ENCODE measurements at regions not wholly inside any gene's neighbourhood (a gene's known extent, or its start where the extent isn't known, plus 50 kb on each side); places are given as distances from the start of the nearest gene placed in this dataset.
"Not testable (repeated sequence)": the region's sequence is repeated elsewhere in the genome, so short reads cannot be mapped to it uniquely, and the experiment has no call there.

DNA sequence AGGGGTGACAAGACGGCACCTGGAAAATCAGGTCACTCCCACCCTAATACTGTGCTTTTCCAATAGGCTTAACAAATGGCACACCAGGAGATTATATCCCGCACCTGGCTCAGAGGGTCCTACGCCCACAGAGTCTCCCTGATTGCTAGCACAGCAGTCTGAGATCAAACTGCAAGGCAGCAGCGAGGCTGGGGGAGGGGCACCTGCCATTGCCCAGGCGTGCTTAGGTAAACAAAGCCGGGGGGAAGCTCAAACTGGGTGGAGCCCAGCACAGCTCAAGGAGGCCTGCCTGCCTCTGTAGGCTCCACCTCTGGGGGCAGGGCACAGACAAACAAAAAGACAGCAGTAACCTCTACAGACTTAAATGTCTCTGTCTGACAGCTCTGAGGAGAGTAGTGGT, 87.4 kb upstream of the PCED1B start:
- H3K36me3 ChIP-seq (replicated peaks); DNase-seq (ENCODE audit: low spot score in 2 of 2); H3K4me3 ChIP-seq; H3K4me1 ChIP-seq; H3K9me3 ChIP-seq; in situ Hi-C loops (cut with MboI; ENCODE audit: low sequenced_read_pairs); H3K27me3 ChIP-seq (ENCODE audit: low read depth): not testable (repeated sequence)

GRCh38 chr12:46998811-46999368, 80.5 kb upstream of the PCED1B start:
- in situ Hi-C loops (cut with MboI; ENCODE audit: low sequenced_read_pairs), result no loop called here
- H3K4me3 ChIP-seq, result no peak overlapping the region
- no peak for DNase-seq (ENCODE audit: low spot score in 2 of 2)
- no peaks in the 10 kb centered on the region for H3K4me1 ChIP-seq
- H3K36me3 ChIP-seq (replicated peaks), result no peaks in the 10 kb centered on the region
- no peaks in the 10 kb centered on the region for H3K9me3 ChIP-seq
- H3K27me3 ChIP-seq (ENCODE audit: low read depth), result no peaks in the 10 kb centered on the region

DNA sequence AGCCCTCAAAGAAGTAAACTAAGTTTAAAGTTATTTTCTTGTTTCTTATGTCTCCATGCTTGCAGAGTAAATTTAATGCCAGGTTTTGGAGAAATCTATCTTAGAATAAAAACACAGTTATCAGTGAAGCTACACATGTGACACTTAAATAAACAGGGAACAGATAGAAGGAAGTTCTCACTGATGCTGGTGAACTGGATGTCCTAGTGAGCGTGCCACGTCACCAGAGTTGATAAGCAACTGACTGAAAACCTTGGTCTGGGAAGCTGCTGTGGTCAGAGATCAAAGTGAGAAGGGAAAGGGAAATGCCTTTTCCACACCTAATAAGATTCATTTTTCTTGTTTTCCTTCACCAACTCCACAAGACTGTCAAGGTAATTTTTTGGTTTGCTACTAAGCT, 74.8 kb upstream of the PCED1B start:
- DNase-seq (ENCODE audit: low spot score in 2 of 2), result no peak
- no peak overlapping the region for H3K4me3 ChIP-seq
- in situ Hi-C loops (cut with MboI; ENCODE audit: low sequenced_read_pairs), result loop anchor here (25.0 kb wide), 1 partner anchor 667 kb away; no protein-coding TSS in a partner anchor

DNA sequence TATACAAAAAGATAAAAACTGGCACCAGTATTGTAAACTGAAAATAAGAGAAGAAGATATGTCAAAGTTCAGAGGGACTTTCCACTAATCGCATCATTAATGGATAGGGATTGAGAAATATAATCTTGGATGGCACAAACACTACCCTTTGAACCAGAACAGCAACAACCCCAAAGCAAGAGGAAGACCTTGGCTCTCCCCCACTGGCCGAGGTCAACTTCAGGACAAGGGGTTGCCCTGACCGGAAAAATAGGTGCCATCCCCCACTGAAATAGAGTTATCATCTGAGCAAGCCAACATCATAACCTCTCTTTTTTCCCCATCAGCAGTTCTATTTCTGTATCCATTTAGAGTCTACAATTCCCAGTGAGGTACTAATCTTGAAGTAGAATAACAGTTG, 72.4 kb upstream of the PCED1B start:
- in situ Hi-C loops (cut with MboI; ENCODE audit: low sequenced_read_pairs), result loop anchor here (25.0 kb wide), 1 partner anchor 670 kb away; no protein-coding TSS in a partner anchor
- no peak for DNase-seq (ENCODE audit: low spot score in 2 of 2)
- no peaks in the 10 kb centered on the region for H3K4me1 ChIP-seq
- no peaks in the 10 kb centered on the region for H3K36me3 ChIP-seq (replicated peaks)
- no peak overlapping the region for H3K4me3 ChIP-seq
- H3K27me3 ChIP-seq (ENCODE audit: low read depth), result no peaks in the 10 kb centered on the region
- no peaks in the 10 kb centered on the region for H3K9me3 ChIP-seq

More for the DNA sequence above, 74.8 kb upstream of the PCED1B start:
- Histone ChIP-seq H3K36me3 (replicated peaks) (no peaks in the 10 kb centered on the region), H3K27me3 (ENCODE audit: low read depth) (no peaks in the 10 kb centered on the region), H3K4me1 (no peaks in the 10 kb centered on the region), H3K9me3 (no peaks in the 10 kb centered on the region)

DNA sequence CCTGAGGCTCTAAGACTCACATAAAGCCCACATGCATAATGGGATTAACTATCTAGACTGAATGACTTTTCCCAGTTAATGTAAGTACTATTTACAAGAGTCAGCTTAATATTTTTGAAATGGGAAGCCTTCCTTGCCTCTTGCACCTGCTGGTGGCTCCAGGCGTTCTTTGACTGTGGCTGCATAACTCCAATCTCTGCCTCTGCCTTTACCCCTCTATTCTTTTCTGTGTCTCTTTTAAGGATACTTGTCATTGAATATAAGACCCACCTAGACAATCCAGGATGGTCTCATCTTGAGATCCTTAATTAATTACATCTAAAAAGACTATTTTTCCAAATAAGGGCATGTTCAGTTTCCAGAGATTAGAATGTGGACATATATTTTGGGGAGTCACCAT, 66.9 kb upstream of the PCED1B start:
- no peaks in the 10 kb centered on the region for H3K4me1 ChIP-seq
- in situ Hi-C loops (cut with MboI; ENCODE audit: low sequenced_read_pairs), result loop anchor here (25.0 kb wide), 1 partner anchor 675 kb away; no protein-coding TSS in a partner anchor
- no peaks in the 10 kb centered on the region for H3K9me3 ChIP-seq
- H3K4me3 ChIP-seq, result no peak overlapping the region
- DNase-seq (ENCODE audit: low spot score in 2 of 2), result no peak
- no peaks in the 10 kb centered on the region for H3K27me3 ChIP-seq (ENCODE audit: low read depth)
- H3K36me3 ChIP-seq (replicated peaks), result no peaks in the 10 kb centered on the region

DNA sequence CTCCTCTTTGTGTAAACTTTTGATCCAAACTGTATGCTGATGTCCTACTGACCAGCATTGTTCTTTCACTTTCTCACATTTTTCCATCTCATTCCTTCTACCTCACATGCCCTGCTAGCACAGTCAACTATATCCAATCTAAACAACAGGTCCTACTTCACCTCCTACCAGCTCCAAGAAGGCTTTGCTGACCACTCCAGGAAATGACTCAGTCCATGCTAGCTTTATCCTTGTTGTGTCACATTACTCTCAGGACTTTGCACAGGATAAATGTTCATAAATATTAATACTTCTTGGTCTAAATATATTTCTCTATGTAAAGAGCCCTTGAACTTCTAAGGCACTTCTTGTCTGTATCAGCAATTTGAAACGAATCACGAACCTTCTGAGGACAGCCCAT, 64.9 kb upstream of the PCED1B start:
- Histone ChIP-seq H3K36me3 (replicated peaks) (no peaks in the 10 kb centered on the region), H3K4me3 (no peak overlapping the region), H3K27me3 (ENCODE audit: low read depth) (no peaks in the 10 kb centered on the region), H3K9me3 (no peaks in the 10 kb centered on the region), H3K4me1 (no peaks in the 10 kb centered on the region)
- DNase-seq (ENCODE audit: low spot score in 2 of 2), result no peak
- in situ Hi-C loops (cut with MboI; ENCODE audit: low sequenced_read_pairs), result loop anchor here (25.0 kb wide), 1 partner anchor 677 kb away; no protein-coding TSS in a partner anchor

DNA sequence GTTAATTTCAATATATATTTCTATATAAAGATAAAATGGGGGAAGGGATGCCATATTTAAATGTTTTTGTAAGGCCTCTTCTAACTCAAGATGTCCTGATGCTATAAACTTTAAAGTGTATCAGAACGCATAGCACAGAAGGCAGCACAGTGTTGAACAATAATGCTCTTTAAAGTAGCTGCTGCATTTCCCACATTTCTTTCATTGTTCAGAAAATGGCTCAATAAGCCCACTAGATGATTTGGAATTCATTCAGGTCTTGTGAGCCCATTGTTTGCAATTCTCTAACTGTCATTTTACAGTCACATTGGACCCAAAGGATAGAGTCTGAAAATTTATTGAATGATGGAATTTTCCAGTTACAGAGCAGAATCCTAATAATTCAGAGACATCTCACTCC, 64.0 kb upstream of the PCED1B start:
- no peak for DNase-seq (ENCODE audit: low spot score in 2 of 2)
- Histone ChIP-seq H3K27me3 (ENCODE audit: low read depth) (no peaks in the 10 kb centered on the region), H3K9me3 (no peaks in the 10 kb centered on the region), H3K4me3 (no peak overlapping the region), H3K4me1 (no peaks in the 10 kb centered on the region), H3K36me3 (replicated peaks) (no peaks in the 10 kb centered on the region)
- in situ Hi-C loops (cut with MboI; ENCODE audit: low sequenced_read_pairs), result loop anchor here (25.0 kb wide), 1 partner anchor 678 kb away; no protein-coding TSS in a partner anchor

- H3K9me3 ChIP-seq, result no peaks in the 10 kb centered on the region
- DNase-seq (ENCODE audit: low spot score in 2 of 2), result no peak
- no peaks in the 10 kb centered on the region for H3K27me3 ChIP-seq (ENCODE audit: low read depth)
- H3K4me3 ChIP-seq, result no peak overlapping the region
- no peaks in the 10 kb centered on the region for H3K36me3 ChIP-seq (replicated peaks)
- no peaks in the 10 kb centered on the region for H3K4me1 ChIP-seq
- in situ Hi-C loops (cut with MboI; ENCODE audit: low sequenced_read_pairs), result loop anchor here (25.0 kb wide), 1 partner anchor 680 kb away; no protein-coding TSS in a partner anchor
Measured at GRCh38 chr12:47017041-47017713, 62.2 kb upstream of the PCED1B start.

DNA sequence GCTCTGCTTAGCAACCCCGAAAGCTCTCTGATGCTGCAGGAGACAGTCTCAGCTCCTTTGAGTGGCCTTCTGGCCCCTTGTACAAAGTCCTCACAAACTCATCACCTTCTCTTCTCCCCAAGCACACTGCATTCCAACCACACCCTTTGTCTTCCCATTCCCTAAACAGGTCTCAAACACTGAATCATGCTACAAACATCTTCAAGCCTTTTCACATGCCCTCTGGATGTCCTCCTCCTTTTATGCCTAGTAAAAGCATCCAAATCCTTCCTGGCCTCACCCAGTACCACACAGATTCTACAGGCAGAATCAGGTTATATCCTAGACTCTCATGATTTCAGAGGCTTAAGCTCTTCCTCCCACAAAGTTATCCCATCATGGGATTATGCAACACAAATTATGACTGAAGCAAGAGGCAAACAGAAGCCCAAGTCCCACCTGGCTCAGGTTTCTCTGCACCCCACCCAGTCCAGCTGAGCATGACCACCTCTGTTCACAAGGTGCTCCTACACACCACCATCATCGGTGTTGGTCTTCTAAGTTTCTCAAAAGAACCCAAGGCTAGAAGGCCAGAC, 61.4 kb upstream of the PCED1B start:
- no peaks in the 10 kb centered on the region for H3K4me1 ChIP-seq
- no peak for DNase-seq (ENCODE audit: low spot score in 2 of 2)
- H3K27me3 ChIP-seq (ENCODE audit: low read depth), result no peaks in the 10 kb centered on the region
- H3K4me3 ChIP-seq, result no peak overlapping the region
- in situ Hi-C loops (cut with MboI; ENCODE audit: low sequenced_read_pairs), result loop anchor here (25.0 kb wide), 1 partner anchor 681 kb away; no protein-coding TSS in a partner anchor
- H3K36me3 ChIP-seq (replicated peaks), result no peaks in the 10 kb centered on the region
- H3K9me3 ChIP-seq, result no peaks in the 10 kb centered on the region

DNA sequence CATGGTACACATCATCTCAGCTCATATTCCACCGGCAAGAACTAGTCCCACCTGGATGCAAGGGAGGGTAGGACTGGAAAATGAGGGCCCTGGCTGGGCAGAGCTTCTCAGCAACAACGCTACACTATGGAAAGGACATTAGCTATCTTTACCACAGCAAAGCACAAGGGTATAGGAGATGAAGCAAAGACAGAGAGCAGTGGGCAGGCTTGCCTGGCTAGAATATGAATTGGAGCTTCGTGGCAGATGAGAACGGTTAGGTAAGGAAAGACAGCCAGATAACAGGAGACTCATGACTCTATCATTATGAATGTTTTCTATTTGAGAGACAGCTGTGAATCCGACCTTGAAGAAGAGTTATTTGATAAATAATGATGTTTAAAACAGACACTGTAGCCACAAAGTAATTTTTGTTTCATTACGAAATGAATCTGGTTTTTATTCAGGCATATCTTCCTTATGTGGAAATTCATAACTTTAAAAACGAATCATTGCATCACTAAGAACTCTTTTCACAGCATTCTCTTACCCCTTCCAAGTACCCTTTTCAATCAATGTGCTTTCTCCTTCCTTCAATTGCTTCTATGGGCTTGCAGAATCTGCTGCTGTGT, 59.1 kb upstream of the PCED1B start:
- Histone ChIP-seq H3K36me3 (replicated peaks) (no peaks in the 10 kb centered on the region), H3K4me3 (no peak overlapping the region), H3K4me1 (no peaks in the 10 kb centered on the region), H3K27me3 (ENCODE audit: low read depth) (no peaks in the 10 kb centered on the region), H3K9me3 (no peaks in the 10 kb centered on the region)
- DNase-seq (ENCODE audit: low spot score in 2 of 2), result no peak
- in situ Hi-C loops (cut with MboI; ENCODE audit: low sequenced_read_pairs), result loop anchor here (25.0 kb wide), 1 partner anchor 683 kb away; no protein-coding TSS in a partner anchor

GRCh38 chr12:47021298-47021697, 58.1 kb upstream of the PCED1B start:
- in situ Hi-C loops (cut with MboI; ENCODE audit: low sequenced_read_pairs), result loop anchor here (25.0 kb wide), 1 partner anchor 684 kb away; no protein-coding TSS in a partner anchor
- DNase-seq (ENCODE audit: low spot score in 2 of 2), result peak; percentile 22 to 35
- Histone ChIP-seq H3K4me3 (no peak overlapping the region), H3K27me3 (ENCODE audit: low read depth) (no peaks in the 10 kb centered on the region), H3K4me1 (no peaks in the 10 kb centered on the region), H3K9me3 (no peaks in the 10 kb centered on the region), H3K36me3 (replicated peaks) (no peaks in the 10 kb centered on the region)

- DNase-seq (ENCODE audit: low spot score in 2 of 2), result no peak
- Histone ChIP-seq H3K9me3 (no peaks in the 10 kb centered on the region), H3K36me3 (replicated peaks) (no peaks in the 10 kb centered on the region), H3K27me3 (ENCODE audit: low read depth) (no peaks in the 10 kb centered on the region), H3K4me1 (no peaks in the 10 kb centered on the region), H3K4me3 (no peak overlapping the region)
- in situ Hi-C loops (cut with MboI; ENCODE audit: low sequenced_read_pairs), result loop anchor here (25.0 kb wide), 1 partner anchor 685 kb away; no protein-coding TSS in a partner anchor
Measured at GRCh38 chr12:47022296-47022695, 57.1 kb upstream of the PCED1B start.

DNA sequence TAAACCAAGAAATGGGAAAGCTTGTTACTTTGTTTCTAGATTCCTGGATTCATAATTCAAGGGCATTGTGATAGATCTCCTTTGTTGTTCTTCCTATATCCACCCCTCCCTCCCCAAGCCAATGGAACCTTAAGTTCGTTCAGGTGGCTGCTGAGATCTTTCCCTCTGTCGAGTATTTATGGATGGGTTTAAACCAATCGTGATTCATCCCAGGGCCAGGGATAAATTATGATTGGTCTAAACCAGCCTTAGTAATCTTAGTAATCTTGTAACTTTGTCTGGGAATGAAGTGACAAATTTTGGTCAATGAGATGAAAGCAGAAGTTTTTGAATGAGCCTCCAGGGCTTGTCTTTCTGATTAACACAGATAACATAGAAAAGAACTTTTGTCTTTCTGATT, 56.1 kb upstream of the PCED1B start:
- DNase-seq (ENCODE audit: low spot score in 2 of 2), result no peak
- Histone ChIP-seq H3K27me3 (ENCODE audit: low read depth) (no peaks in the 10 kb centered on the region), H3K4me1 (no peaks in the 10 kb centered on the region), H3K36me3 (replicated peaks) (no peaks in the 10 kb centered on the region), H3K9me3 (no peaks in the 10 kb centered on the region), H3K4me3 (no peak overlapping the region)
- in situ Hi-C loops (cut with MboI; ENCODE audit: low sequenced_read_pairs), result loop anchor here (25.0 kb wide), 1 partner anchor 686 kb away; no protein-coding TSS in a partner anchor

GRCh38 chr12:47023953-47024352, 55.5 kb upstream of the PCED1B start:
- Histone ChIP-seq H3K27me3 (ENCODE audit: low read depth) (no peaks in the 10 kb centered on the region), H3K4me3 (no peak overlapping the region), H3K36me3 (replicated peaks) (no peaks in the 10 kb centered on the region), H3K9me3 (no peaks in the 10 kb centered on the region), H3K4me1 (no peaks in the 10 kb centered on the region)
- in situ Hi-C loops (cut with MboI; ENCODE audit: low sequenced_read_pairs), result loop anchor here (25.0 kb wide), 1 partner anchor 687 kb away; no protein-coding TSS in a partner anchor
- no peak for DNase-seq (ENCODE audit: low spot score in 2 of 2)
